ENCODE measurements at regions not wholly inside any gene's neighbourhood (a gene's known extent, or its start where the extent isn't known, plus 50 kb on each side); places are given as distances from the start of the nearest gene placed in this dataset.

DNA sequence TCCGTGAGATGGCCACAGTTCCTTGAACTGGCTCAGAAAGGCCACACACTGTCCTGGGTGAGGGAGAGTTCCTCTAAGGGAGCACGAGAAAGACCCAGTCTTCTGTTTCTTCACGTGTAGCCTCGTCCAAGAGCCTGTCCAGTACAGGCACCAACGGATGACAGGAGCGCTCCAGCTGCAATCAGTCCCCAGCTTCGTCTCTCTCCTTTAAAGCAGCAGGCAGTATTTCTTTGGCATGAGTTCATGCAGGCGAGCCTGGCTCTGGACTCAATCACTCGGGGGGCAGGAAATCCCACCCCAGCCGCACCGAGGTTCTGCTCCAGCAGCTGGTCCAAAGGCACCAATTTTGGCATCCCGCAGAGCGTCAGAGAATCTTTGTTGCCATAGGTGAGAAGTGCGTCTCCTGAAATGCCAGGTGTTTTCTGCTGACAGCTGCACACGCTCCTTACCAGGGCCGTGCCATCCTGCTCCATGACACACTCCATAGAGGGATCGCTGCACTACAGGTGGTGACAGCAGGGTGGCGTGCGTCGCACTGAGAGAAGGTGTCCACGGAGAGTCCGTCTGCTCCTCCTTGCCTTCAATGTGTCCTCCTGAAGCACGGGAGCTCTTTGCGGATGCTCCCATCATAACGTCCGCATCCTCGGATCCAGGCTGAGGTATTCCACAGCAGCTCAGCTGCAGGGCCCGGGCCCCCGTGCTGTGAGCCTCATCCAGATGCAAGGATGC, 59.6 kb upstream of the AFDN start:
- intact Hi-C loops (cut with DNase I, micrococcal nuclease), result no loop called here

DNA sequence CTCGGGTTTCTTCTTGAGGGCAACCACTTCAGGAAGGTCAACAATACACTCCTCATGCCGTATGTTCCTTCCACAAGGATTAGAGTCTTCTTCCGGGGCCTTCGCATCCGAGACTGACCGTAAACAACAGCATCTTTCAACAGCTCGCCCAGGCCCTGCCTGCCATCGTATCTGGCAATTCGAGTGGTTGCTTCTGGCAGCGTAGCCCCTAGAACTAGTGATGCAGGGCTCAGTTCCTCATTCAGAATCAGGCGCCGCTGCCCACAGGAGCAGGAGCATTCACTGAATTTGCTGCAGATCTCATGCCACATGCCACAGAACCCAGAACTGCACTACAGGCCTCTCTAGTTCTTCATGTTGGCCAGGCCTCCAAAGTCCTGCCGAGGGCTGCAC, 59.0 kb upstream of the AFDN start:
- TF ChIP-seq CTCF (IDR thresholded peaks at IDR 0.05), result no peak
- no peak for DNase-seq

More for the DNA sequence above, 59.6 kb upstream of the AFDN start:
- Histone ChIP-seq H3K4me3 (no peak overlapping the region), H3K4me1 (ENCODE audit: low read depth) (no peaks in the 10 kb centered on the region), H3K9me3 (no peaks in the 10 kb centered on the region), H3K36me3 (ENCODE audit: low read depth) (no peaks in the 10 kb centered on the region)
- DNase-seq, result no peak
- ATAC-seq, result peak; percentile 34
- TF ChIP-seq CTCF (IDR thresholded peaks at IDR 0.05), result no peak

DNA sequence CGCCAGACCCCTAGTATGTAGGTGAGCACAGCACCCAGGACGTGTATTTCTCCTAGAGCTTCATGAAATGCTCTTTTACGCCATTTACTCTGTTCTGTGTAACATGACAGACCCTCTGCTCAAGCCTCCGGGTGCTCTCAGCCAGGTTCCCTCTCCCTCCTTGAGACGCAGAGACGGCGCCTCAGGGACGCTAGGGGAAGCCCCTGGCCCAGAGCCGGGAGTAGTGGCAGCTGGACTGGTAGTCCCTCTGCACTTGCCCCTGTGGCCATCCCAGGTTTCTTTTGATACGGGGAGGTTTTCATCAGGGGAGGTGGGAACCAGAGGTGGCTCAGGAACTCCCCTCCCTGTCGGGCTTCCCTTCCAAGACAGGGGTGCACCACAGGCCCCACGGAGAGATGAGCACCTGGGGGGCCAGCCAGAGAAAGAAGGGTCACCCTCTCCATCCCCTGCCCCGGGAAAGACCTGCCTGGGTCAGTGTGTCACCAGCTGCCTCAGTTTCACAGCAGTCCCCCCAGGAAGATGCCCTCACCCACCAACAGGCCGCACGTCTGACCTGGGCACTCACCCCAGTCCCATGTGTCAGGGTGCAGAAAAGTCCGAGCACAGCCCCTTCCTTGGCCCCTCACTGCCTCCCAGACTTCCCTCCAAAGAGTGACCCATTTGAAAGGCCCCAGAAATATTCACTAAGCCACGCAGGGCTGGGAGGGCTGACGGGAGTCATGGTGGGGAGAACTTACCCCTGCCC, 58.1 kb upstream of the AFDN start:
- no peak for TF ChIP-seq CTCF (IDR thresholded peaks at IDR 0.05)

More for the DNA sequence above, 59.0 kb upstream of the AFDN start:
- Histone ChIP-seq H3K4me1 (ENCODE audit: low read depth) (no peaks in the 10 kb centered on the region), H3K4me3 (no peak overlapping the region), H3K36me3 (ENCODE audit: low read depth) (no peaks in the 10 kb centered on the region), H3K9me3 (no peaks in the 10 kb centered on the region)
- ATAC-seq, result no peak
- intact Hi-C loops (cut with DNase I, micrococcal nuclease), result no loop called here

DNA sequence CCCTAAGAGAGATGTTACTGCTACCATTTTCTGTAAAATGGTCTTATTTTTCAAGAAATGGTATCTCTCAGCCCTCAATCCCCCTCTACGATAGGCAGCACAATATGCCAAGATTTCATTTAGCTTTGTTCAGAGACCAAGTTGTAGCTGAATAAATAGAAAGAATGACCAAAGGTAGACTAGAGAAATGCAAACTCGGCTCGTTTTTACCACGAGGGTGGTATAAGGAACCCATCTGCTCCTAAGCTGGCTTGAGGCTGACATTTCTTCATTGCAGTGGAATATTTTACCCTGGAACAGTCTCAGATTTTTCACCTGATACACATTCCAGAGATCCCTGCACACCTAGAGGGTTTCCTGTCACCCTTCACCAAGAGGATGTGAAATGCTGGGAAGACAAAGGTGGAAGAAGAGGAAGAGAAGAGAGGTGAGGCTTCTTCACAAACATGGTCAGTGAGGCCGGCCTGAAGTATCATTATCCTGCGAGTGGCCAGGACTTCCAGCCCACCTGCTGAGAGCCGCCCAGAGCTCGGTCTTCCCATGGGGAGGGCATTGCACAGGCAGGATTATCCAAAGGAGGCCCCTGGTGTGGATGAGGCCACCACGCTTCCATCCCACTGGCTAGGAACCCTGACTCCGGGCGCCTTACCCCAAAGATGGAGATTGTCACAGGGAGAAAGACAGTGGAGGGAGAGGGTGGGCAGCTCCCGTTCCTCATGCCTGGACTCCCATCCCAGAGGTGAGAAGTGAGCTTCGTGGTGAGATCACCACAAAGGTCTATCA, 57.1 kb upstream of the AFDN start:
- no peaks in the 10 kb centered on the region for H3K4me1 ChIP-seq (ENCODE audit: low read depth)
- intact Hi-C loops (cut with DNase I, micrococcal nuclease), result no loop called here
- DNase-seq, result no peak
- no peak for ATAC-seq
- no peak for TF ChIP-seq CTCF (IDR thresholded peaks at IDR 0.05)
- H3K36me3 ChIP-seq (ENCODE audit: low read depth), result no peaks in the 10 kb centered on the region
- H3K9me3 ChIP-seq, result no peaks in the 10 kb centered on the region
- no peak overlapping the region for H3K4me3 ChIP-seq

More for the DNA sequence above, 58.1 kb upstream of the AFDN start:
- DNase-seq (no peak), ATAC-seq (no peak)
- no peaks in the 10 kb centered on the region for H3K4me1 ChIP-seq (ENCODE audit: low read depth)
- no peak overlapping the region for H3K4me3 ChIP-seq
- H3K9me3 ChIP-seq, result no peaks in the 10 kb centered on the region
- no peaks in the 10 kb centered on the region for H3K36me3 ChIP-seq (ENCODE audit: low read depth)
- intact Hi-C loops (cut with DNase I, micrococcal nuclease), result no loop called here

- ATAC-seq (no peak), DNase-seq (no peak)
- no peaks in the 10 kb centered on the region for H3K4me1 ChIP-seq (ENCODE audit: low read depth)
- no peak for TF ChIP-seq CTCF (IDR thresholded peaks at IDR 0.05)
- H3K36me3 ChIP-seq (ENCODE audit: low read depth), result no peaks in the 10 kb centered on the region
- intact Hi-C loops (cut with DNase I, micrococcal nuclease), result no loop called here
- no peak overlapping the region for H3K4me3 ChIP-seq
- H3K9me3 ChIP-seq, result no peaks in the 10 kb centered on the region
Observed at GRCh38 chr6:167770291-167770955, 56.3 kb upstream of the AFDN start.
